GM13977 (cell line): ENCODE measurements at regions not wholly inside any gene's neighbourhood (a gene's known extent, or its start where the extent isn't known, plus 50 kb on each side); places are given as distances from the start of the nearest gene placed in this dataset.

Experiments
- DNase-seq: peaks from one replicate; pipeline ENCODE4 v3.0.0; 2012; ENCODE audit warnings: low spot score
- in situ Hi-C: fragments of 300-500 bp; cut with MboI; formaldehyde crosslinking; loops from one replicate; pipeline ENCODE4 v1.12.0; 2022; ENCODE audit warnings: low sequenced_read_pairs, low pct_unique_long_range_greater_than_20kb, mixed read lengths, inconsistent platforms; ENCODE audit not compliant: unreplicated experiment
- TF ChIP-seq, protein P1 (sequence below): IDR thresholded peaks from 2 replicates; pipeline ENCODE4 v1.5.1; 2012; ENCODE audit warnings: mild to moderate bottlenecking, control low read depth; ENCODE audit not compliant: insufficient read depth; ENCODE audit errors: extremely low read depth, missing control alignments

DNA sequence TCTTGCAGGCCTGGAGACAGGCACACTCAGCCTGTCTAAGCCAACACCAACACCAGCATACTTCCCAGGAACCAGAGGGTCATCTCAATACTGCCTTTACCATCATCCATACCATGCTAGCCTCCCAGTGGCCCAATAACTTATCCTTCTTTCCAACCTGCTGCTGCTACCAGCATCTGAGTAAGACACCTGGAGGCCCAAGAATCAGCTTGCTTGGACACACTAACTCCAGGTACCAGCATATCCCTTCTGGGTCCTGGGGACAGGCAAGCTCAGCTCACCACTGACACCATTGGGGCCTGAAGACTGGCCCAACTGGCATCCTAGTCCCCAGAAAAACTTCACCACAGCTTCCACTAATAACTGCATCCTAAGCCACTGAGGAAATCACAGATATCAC, 205.3 kb downstream of the CD109 start:
- TF ChIP-seq, protein P1, sequence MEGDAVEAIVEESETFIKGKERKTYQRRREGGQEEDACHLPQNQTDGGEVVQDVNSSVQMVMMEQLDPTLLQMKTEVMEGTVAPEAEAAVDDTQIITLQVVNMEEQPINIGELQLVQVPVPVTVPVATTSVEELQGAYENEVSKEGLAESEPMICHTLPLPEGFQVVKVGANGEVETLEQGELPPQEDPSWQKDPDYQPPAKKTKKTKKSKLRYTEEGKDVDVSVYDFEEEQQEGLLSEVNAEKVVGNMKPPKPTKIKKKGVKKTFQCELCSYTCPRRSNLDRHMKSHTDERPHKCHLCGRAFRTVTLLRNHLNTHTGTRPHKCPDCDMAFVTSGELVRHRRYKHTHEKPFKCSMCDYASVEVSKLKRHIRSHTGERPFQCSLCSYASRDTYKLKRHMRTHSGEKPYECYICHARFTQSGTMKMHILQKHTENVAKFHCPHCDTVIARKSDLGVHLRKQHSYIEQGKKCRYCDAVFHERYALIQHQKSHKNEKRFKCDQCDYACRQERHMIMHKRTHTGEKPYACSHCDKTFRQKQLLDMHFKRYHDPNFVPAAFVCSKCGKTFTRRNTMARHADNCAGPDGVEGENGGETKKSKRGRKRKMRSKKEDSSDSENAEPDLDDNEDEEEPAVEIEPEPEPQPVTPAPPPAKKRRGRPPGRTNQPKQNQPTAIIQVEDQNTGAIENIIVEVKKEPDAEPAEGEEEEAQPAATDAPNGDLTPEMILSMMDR, result no peak
- in situ Hi-C loops, result no loop called here
- no peak for DNase-seq

DNA sequence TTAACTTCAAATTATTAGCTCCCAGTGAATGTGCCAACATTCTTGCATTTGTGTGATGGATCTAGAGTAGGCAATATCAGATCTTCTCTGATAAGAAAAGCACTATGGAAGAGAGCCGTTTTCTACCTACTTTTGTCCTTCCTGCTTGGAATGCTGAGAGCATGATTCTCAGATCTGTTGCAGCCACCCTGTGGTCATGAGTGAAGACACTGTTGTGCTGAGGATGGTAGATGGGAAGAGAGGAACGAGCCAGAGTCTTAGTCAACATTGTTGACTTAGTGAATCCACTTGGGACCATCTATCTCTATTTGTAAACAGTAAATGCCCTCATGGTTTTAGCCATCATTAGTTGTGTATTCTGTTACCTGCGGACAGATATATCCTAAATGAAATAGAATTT, 202.6 kb downstream of the CD109 start:
- in situ Hi-C loops, result no loop called here
- no peak for DNase-seq
- TF ChIP-seq, protein P1, result no peak

DNA sequence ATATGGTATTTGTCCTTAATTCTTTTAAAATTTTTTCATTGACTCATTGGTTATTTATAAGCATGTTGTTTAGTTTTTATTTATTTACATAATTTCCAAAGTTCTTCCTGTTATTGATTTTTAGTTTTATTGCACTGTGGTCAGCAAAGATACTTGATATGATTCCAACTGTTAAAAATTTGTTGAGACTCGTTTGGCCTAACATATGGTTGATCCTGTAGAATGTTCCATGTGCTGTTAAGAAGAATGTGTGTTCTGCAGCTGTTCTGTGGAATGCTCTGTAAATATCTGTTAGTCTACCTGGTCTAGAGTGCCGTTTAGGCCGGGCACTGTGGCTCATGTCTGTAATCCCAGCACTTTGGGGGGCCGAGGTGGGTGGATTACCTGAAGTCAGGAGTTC, 197.7 kb downstream of the CD109 start:
- DNase-seq, result no peak
- TF ChIP-seq, protein P1, result no peak
- in situ Hi-C loops, result no loop called here

DNA sequence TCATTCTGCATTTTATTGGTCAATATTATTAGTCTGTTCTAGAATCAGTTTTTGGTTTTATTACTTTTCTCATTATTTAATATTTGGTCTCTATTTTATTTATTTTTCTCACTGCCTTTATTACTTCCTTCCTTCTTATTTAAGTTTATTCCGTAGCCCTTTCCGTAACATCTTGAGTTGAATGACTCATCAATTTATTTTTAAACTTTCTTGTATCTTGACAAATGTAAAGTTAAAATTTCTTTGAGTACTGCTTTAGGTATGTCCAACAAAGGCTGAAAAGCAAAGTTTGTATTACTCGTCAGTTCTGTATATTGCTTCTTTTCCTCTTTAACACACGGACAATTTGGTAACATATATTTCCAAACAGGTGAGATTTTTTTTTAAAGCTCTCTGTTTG, 192.0 kb downstream of the CD109 start:
- DNase-seq, result no peak
- TF ChIP-seq, protein P1, result no peak
- in situ Hi-C loops, result no loop called here

DNA sequence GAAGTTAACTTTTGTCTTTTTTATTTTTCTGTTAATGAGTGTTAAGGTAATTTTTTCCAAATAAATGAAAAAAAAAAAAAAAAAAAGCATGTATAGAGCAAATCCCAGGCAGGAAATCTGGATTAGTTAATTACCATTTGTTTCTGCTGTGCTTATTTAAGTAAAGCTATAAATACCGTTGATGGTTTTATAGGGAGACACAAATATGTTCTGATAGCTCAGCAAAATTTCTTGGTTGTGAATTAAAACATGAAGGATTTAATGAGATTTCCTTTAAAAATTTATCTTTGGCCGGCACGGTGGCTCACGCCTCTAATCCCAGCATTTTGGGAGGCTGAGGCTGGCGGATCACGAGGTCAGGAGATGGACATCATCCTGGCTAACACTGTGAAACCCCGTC, 189.4 kb downstream of the CD109 start:
- TF ChIP-seq, protein P1, result no peak
- in situ Hi-C loops, result no loop called here
- DNase-seq, result no peak

DNA sequence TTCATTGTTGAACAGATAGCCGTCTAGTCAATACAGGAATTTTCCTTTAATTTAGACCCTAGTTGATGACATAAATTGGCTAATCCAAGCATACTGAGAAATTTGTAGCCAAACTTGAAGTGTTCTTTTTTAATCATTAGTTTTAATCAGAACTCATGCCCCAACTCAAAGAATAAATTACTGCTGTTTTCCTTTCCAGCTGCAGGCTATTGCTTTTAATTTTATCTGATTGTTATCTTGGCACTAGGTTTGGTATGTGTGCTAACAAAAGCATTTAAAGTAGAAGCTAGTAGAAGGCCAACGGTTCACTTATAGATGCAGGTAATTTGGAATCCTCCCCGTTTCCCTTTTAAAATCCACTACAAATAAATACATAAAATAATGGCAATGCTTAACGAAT, 188.5 kb downstream of the CD109 start:
- in situ Hi-C loops, result no loop called here
- no peak for DNase-seq
- TF ChIP-seq, protein P1, result no peak
